Spleen (tissue), 11 donors: ENCODE measurements at regions not wholly inside any gene's neighbourhood (a gene's known extent, or its start where the extent isn't known, plus 50 kb on each side); places are given as distances from the start of the nearest gene placed in this dataset.

Experiments used
- DNase-seq: peaks from one replicate; pipeline ENCODE4 v3.0.0-alpha.2; 2020
- H3K27ac ChIP-seq, 8 donors: fragments of 200-600 bp; sonication (generic) in 7 of 8; 1 replicate in 4 of 8; 2 replicates in 4 of 8; pipeline versions ENCODE4 v1.5.0 to v1.8.0; 2016 to 2021; ENCODE audit warnings: inconsistent platforms in 4 of 8, mild to moderate bottlenecking in 4 of 8, moderate library complexity in 1 of 8
- H3K27me3 ChIP-seq, 7 donors: fragments of 200-600 bp; sonication (generic) in 6 of 7; replicated peaks in 1 of 7; 1 replicate in 4 of 7; 2 replicates in 3 of 7; pipeline versions ENCODE4 v1.5.0 to v1.8.0; 2016 to 2021; ENCODE audit warnings: inconsistent platforms in 3 of 7, mild to moderate bottlenecking in 1 of 7
- H3K36me3 ChIP-seq, 6 donors: fragments of 200-600 bp; sonication (generic) in 5 of 6; 1 replicate in 4 of 6; 2 replicates in 2 of 6; pipeline versions ENCODE4 v1.5.0 to v1.8.0; 2016 to 2021; ENCODE audit warnings: inconsistent platforms in 2 of 6
- H3K4me1 ChIP-seq, 6 donors: fragments of 200-600 bp; sonication (generic) in 5 of 6; 1 replicate in 3 of 6; 2 replicates in 3 of 6; pipeline versions ENCODE4 v1.5.0 to v1.8.0; 2016 to 2021; ENCODE audit warnings: inconsistent platforms in 3 of 6
- H3K4me3 ChIP-seq, 8 donors: fragments of 200-600 bp; sonication (generic) in 7 of 8; 1 replicate in 4 of 8; 2 replicates in 4 of 8; pipeline versions ENCODE4 v1.5.0 to v1.8.0; 2016 to 2021; ENCODE audit warnings: inconsistent platforms in 4 of 8, mild to moderate bottlenecking in 4 of 8, moderate library complexity in 2 of 8
- H3K9me3 ChIP-seq, 8 donors: fragments of 200-600 bp; sonication (generic) in 7 of 8; 1 replicate in 4 of 8; 2 replicates in 4 of 8; pipeline versions ENCODE4 v1.5.0 to v1.8.0; 2016 to 2021; ENCODE audit warnings: inconsistent platforms in 4 of 8
- POLR2A ChIP-seq, 3 donors: fragments of 450-650 bp; IDR thresholded peaks; one replicate each; pipeline ENCODE4 v1.5.1; 2017; ENCODE audit warnings: antibody characterized with exemption in 3 of 3, mild to moderate bottlenecking in 1 of 3
- POLR2AphosphoS5 ChIP-seq, 3 donors: sonication (generic); formaldehyde crosslinking; IDR thresholded peaks; one replicate each; pipeline ENCODE4 v1.5.1; 2017; ENCODE audit warnings: antibody characterized with exemption in 3 of 3
- WGBS, 5 donors: extraction: QIAGEN DNeasy Blood & Tissue Kit in 3 of 5; methylation state at CpG; one replicate each; pipeline versions ENCODE4 v1.1.5 to v1.1.7; 2013 to 2018; 5-methylcytosine and 5-hydroxymethylcytosine counted together
- intact Hi-C: fragments of 100-400 bp; cut with DNase I; formaldehyde crosslinking; loops from one replicate; pipeline ENCODE4 v1.15.0; 2023; ENCODE audit warnings: low total_unique reads
- TF ChIP-seq, protein P1 (sequence below), 11 experiments: fragments of 200-600 bp in 7 of 11; fragments of 450-650 bp in 4 of 11; sonication (generic) in 4 of 11; IDR thresholded peaks in 8 of 11; conservative IDR thresholded peaks in 3 of 11; 1 replicate in 7 of 11; 2 replicates in 4 of 11; pipeline versions ENCODE4 v1.4.0 to v1.8.0; 2016 to 2021; ENCODE audit warnings: antibody characterized with exemption in 11 of 11, inconsistent platforms in 4 of 11, mild to moderate bottlenecking in 1 of 11
- donor health status: healthy with polysubstance abuse.
- donor health status: DM: no; HTN: no; CAD: no; lungs with moderate emphysema.
- donor health status: DM: no; HTN: no; CAD: no.
- donor health status: Bipolar disorder and iron deficiency.
- donor health status: healthy.
- donor health status: DM: no; HTN: no; CAD: no.
- donor health status: DM: yes; HTN: yes; CAD: no.

GRCh38 chr14:26930576-26930975 is 332.7 kb upstream of the NOVA1 start:
- WGBS, 5 donors = 7 to 17% (median 10%) methylated on average over 2 of the region's 2 CpGs
- H3K4me3 ChIP-seq = no peak overlapping the region
- no peak for DNase-seq
- TF ChIP-seq POLR2AphosphoS5 (IDR thresholded peaks at IDR 0.05) (no peak), POLR2A (IDR thresholded peaks at IDR 0.05) (no peak)
- no peaks in the 10 kb centered on the region for H3K36me3 ChIP-seq
- no peaks in the 10 kb centered on the region for H3K27me3 ChIP-seq
- H3K9me3 ChIP-seq = no peaks in the 10 kb centered on the region
- intact Hi-C loops = no loop called here
- H3K4me1 ChIP-seq = no peaks in the 10 kb centered on the region
- H3K27ac ChIP-seq = no peak overlapping the region

GRCh38 chr14:26932606-26933005 is 334.8 kb upstream of the NOVA1 start:
- Histone ChIP-seq H3K9me3 (no peaks in the 10 kb centered on the region), H3K27me3 (no peaks in the 10 kb centered on the region), H3K27ac (no peak overlapping the region), H3K4me3 (no peak overlapping the region), H3K4me1 (no peaks in the 10 kb centered on the region), H3K36me3 (no peaks in the 10 kb centered on the region)
- no peak for DNase-seq
- no peak for TF ChIP-seq POLR2A (IDR thresholded peaks at IDR 0.05)
- no peak for TF ChIP-seq POLR2AphosphoS5 (IDR thresholded peaks at IDR 0.05)
- TF ChIP-seq, protein P1, sequence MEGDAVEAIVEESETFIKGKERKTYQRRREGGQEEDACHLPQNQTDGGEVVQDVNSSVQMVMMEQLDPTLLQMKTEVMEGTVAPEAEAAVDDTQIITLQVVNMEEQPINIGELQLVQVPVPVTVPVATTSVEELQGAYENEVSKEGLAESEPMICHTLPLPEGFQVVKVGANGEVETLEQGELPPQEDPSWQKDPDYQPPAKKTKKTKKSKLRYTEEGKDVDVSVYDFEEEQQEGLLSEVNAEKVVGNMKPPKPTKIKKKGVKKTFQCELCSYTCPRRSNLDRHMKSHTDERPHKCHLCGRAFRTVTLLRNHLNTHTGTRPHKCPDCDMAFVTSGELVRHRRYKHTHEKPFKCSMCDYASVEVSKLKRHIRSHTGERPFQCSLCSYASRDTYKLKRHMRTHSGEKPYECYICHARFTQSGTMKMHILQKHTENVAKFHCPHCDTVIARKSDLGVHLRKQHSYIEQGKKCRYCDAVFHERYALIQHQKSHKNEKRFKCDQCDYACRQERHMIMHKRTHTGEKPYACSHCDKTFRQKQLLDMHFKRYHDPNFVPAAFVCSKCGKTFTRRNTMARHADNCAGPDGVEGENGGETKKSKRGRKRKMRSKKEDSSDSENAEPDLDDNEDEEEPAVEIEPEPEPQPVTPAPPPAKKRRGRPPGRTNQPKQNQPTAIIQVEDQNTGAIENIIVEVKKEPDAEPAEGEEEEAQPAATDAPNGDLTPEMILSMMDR (IDR thresholded peaks at IDR 0.05 in 8 of 11, conservative IDR thresholded peaks at IDR 0.05 in 3 of 11) = no peak
- 61 to 80% (median 68%) methylated on average over 4 of the region's 4 CpGs for WGBS, 5 donors
- intact Hi-C loops = no loop called here

DNA sequence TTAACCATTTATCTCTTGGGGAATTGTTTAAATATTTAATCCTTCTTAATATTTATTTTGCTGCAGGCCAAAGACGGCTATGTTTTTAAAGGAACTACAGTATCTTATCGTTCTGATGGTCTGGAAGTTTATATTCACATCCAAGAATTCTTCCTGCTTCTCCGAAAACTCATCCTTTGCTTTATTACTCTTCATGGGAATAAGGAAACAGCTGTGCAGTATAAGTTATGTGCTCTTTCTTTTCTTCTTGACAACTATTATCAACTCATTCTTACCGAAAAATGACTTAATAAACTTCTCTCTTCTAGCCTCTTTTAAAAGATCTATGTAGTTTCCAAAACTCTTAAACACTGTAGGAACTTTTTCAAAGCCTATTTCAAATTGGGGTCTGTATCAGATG is 335.6 kb upstream of the NOVA1 start:
- Histone ChIP-seq H3K27me3 (no peaks in the 10 kb centered on the region), H3K9me3 (no peaks in the 10 kb centered on the region), H3K36me3 (no peaks in the 10 kb centered on the region), H3K4me1 (no peaks in the 10 kb centered on the region), H3K4me3 (no peak overlapping the region), H3K27ac (no peak overlapping the region)
- TF ChIP-seq POLR2A (IDR thresholded peaks at IDR 0.05) (no peak), POLR2AphosphoS5 (IDR thresholded peaks at IDR 0.05) (no peak)
- TF ChIP-seq, protein P1 (IDR thresholded peaks at IDR 0.05 in 8 of 11, conservative IDR thresholded peaks at IDR 0.05 in 3 of 11) = no peak
- intact Hi-C loops = no loop called here
- no peak for DNase-seq
- 59 to 72% (median 67%) methylated on average over 4 of the region's 4 CpGs for WGBS, 5 donors

DNA sequence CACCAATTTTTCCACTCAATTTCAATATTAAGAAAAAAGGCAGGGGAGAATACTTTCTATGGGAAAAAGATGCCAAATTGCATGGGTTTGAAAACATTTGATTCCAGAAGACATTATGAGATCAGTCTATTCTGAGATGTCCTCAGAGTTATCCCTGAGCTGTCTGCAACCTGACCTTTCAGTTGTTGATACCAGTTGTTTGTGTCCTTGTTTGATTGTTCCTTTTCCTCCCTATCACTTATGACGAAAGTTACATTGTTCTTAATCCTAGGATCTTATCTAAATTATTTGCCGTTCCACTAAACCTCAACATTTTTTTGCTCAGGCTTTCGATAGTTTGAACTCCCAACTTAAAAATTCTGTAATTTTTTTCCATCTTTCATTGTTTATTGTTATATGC is 336.3 kb upstream of the NOVA1 start:
- no peak for DNase-seq
- no peak overlapping the region for H3K27ac ChIP-seq
- H3K27me3 ChIP-seq = no peaks in the 10 kb centered on the region
- no peaks in the 10 kb centered on the region for H3K36me3 ChIP-seq
- no peak overlapping the region for H3K4me3 ChIP-seq
- WGBS, 5 donors = 21 to 44% (median 35%) methylated on average over 3 of the region's 3 CpGs
- intact Hi-C loops = no loop called here
- no peaks in the 10 kb centered on the region for H3K4me1 ChIP-seq
- H3K9me3 ChIP-seq = no peaks in the 10 kb centered on the region
- TF ChIP-seq POLR2AphosphoS5 (IDR thresholded peaks at IDR 0.05) (no peak), POLR2A (IDR thresholded peaks at IDR 0.05) (no peak)
- TF ChIP-seq, protein P1 (IDR thresholded peaks at IDR 0.05 in 8 of 11, conservative IDR thresholded peaks at IDR 0.05 in 3 of 11) = no peak

DNA sequence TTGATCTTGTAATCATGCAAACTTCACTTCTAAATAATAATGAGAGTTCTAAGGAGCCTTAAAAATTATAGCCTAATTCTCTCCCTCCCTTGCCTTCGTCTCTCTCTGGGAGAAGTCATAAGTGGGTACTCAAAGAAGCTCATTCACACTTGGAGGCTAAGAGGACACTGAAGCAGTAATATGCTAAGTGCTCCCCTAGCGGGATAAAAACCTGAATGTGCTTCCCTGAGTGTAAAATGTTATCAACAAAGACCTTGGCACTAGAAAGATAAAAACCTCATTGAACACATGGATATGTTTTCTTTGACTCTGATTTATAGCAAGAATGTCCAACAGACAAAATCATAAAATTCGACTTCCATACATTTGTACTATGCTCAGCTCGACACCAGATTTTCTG is 337.9 kb upstream of the NOVA1 start:
- 55 to 67% (median 62%) methylated on average over 4 of the region's 4 CpGs for WGBS, 5 donors
- no peaks in the 10 kb centered on the region for H3K27me3 ChIP-seq
- intact Hi-C loops = no loop called here
- no peaks in the 10 kb centered on the region for H3K4me1 ChIP-seq
- H3K27ac ChIP-seq = no peak overlapping the region
- no peak overlapping the region for H3K4me3 ChIP-seq
- DNase-seq = no peak
- no peaks in the 10 kb centered on the region for H3K36me3 ChIP-seq
- no peaks in the 10 kb centered on the region for H3K9me3 ChIP-seq
- TF ChIP-seq POLR2A (IDR thresholded peaks at IDR 0.05) (no peak), POLR2AphosphoS5 (IDR thresholded peaks at IDR 0.05) (no peak)
- TF ChIP-seq, protein P1 (IDR thresholded peaks at IDR 0.05 in 8 of 11, conservative IDR thresholded peaks at IDR 0.05 in 3 of 11) = no peak
